Neural progenitor cell (in vitro differentiated cells): ENCODE measurements at regions not wholly inside any gene's neighbourhood (a gene's known extent, or its start where the extent isn't known, plus 50 kb on each side); places are given as distances from the start of the nearest gene placed in this dataset.

Source experiments
- DNase-seq: peaks from one replicate; pipeline ENCODE4 v3.0.0-alpha.2; 2016; ENCODE audit warnings: low spot score
- H2AFZ ChIP-seq: fragments of 200-600 bp; sonication (generic); replicated peaks from 2 replicates; pipeline ENCODE4 v1.6.1; 2016; ENCODE audit warnings: antibody characterized with exemption
- H3F3A ChIP-seq: fragments of 200-600 bp; sonication (generic); 2 replicates; pipeline ENCODE4 v1.6.1; 2016; ENCODE audit warnings: antibody characterized with exemption, low read depth
- H3K27ac ChIP-seq: fragments of 200-600 bp; sonication (generic); 2 replicates; pipeline ENCODE4 v1.5.1; 2016; ENCODE audit warnings: mild to moderate bottlenecking
- H3K27me3 ChIP-seq: fragments of 200-600 bp; sonication (generic); 2 replicates; pipeline ENCODE4 v1.6.1; 2016; ENCODE audit warnings: mild to moderate bottlenecking, moderate library complexity
- H3K36me3 ChIP-seq: fragments of 200-600 bp; sonication (generic); 2 replicates; pipeline ENCODE4 v1.5.1; 2016
- H3K4me1 ChIP-seq: fragments of 200-600 bp; sonication (generic); 2 replicates; pipeline ENCODE4 v1.6.1; 2016; ENCODE audit warnings: mixed run types
- H3K4me2 ChIP-seq: fragments of 200-600 bp; sonication (generic); 2 replicates; pipeline ENCODE4 v1.6.1; 2016
- H3K4me3 ChIP-seq: fragments of 200-600 bp; sonication (generic); 2 replicates; pipeline ENCODE4 v1.5.1; 2016
- H3K79me2 ChIP-seq: fragments of 200-600 bp; sonication (generic); 2 replicates; pipeline ENCODE4 v1.6.1; 2016; ENCODE audit warnings: low read depth
- H3K9ac ChIP-seq: fragments of 200-600 bp; sonication (generic); 2 replicates; pipeline ENCODE4 v1.6.1; 2016
- H3K9me3 ChIP-seq: fragments of 200-600 bp; sonication (generic); 2 replicates; pipeline ENCODE4 v1.5.1; 2016; ENCODE audit warnings: low read depth
- H4K20me1 ChIP-seq: fragments of 200-600 bp; sonication (generic); 2 replicates; pipeline ENCODE4 v1.6.1; 2016; ENCODE audit warnings: low read depth
- H3K27ac Mint-ChIP-seq: 3 replicates; pipeline ENCODE4 v1.8.0; 2021; ENCODE audit warnings: mixed read lengths
- H3K27me3 Mint-ChIP-seq: 2 replicates; pipeline ENCODE4 v1.8.0; 2022; ENCODE audit warnings: low read depth, mild to moderate bottlenecking, inconsistent platforms, moderate library complexity, mixed read lengths; ENCODE audit not compliant: insufficient read depth
- H3K36me3 Mint-ChIP-seq: 3 replicates; pipeline ENCODE4 v1.8.0; 2021; ENCODE audit warnings: mixed read lengths
- H3K4me1 Mint-ChIP-seq: 3 replicates; pipeline ENCODE4 v1.8.0; 2021; ENCODE audit warnings: mixed read lengths
- H3K4me3 Mint-ChIP-seq: 3 replicates; pipeline ENCODE4 v1.8.0; 2021; ENCODE audit warnings: mild to moderate bottlenecking, moderate library complexity, mixed read lengths
- H3K9me3 Mint-ChIP-seq: 3 replicates; pipeline ENCODE4 v1.8.0; 2020; ENCODE audit warnings: mixed read lengths
- CTCF ChIP-seq: fragments of 200-600 bp; sonication (generic); IDR thresholded peaks from 2 replicates; pipeline ENCODE4 v1.5.1; 2017; ENCODE audit warnings: antibody characterized with exemption, mild to moderate bottlenecking
- EZH2 ChIP-seq: fragments of 200-600 bp; sonication (generic); IDR thresholded peaks from 2 replicates; pipeline ENCODE4 v1.6.1; 2017; ENCODE audit warnings: antibody characterized with exemption, mild to moderate bottlenecking, moderate library complexity
- EZH2phosphoT487 ChIP-seq: fragments of 200-600 bp; sonication (generic); IDR thresholded peaks from 2 replicates; pipeline ENCODE4 v1.6.1; 2017; ENCODE audit warnings: antibody characterized with exemption

GRCh38 chr10:78768876-78769275 is 299.9 kb upstream of the ZMIZ1 start:
- Histone ChIP-seq H3K27me3 (no peaks in the 10 kb centered on the region), H3F3A (no peaks in the 10 kb centered on the region), H3K79me2 (no peaks in the 10 kb centered on the region), H3K9ac (no peak overlapping the region), H4K20me1 (no peaks in the 10 kb centered on the region), H3K4me3 (no peak overlapping the region), H3K4me2 (no peak overlapping the region), H2AFZ (no peak overlapping the region), H3K9me3 (no peaks in the 10 kb centered on the region), H3K27ac (no peak overlapping the region), H3K36me3 (no peaks in the 10 kb centered on the region), H3K4me1 (no peaks in the 10 kb centered on the region)
- H3K4me1 Mint-ChIP-seq: peaks cover 51% of the 10 kb centered on the region
- no peak for TF ChIP-seq CTCF
- TF ChIP-seq EZH2: no peak
- TF ChIP-seq EZH2phosphoT487: no peak
- no peaks in the 10 kb centered on the region for H3K36me3 Mint-ChIP-seq
- no peak for DNase-seq
- H3K27ac Mint-ChIP-seq: peak overlapping the region; percentile 61
- H3K27me3 Mint-ChIP-seq: peaks cover 13% of the 10 kb centered on the region
- no peaks in the 10 kb centered on the region for H3K9me3 Mint-ChIP-seq
- peak overlapping the region; percentile 11 for H3K4me3 Mint-ChIP-seq

GRCh38 chr10:78769526-78769925 is 299.2 kb upstream of the ZMIZ1 start:
- no peak overlapping the region for H2AFZ ChIP-seq
- H3K4me3 ChIP-seq: no peak overlapping the region
- H4K20me1 ChIP-seq: no peaks in the 10 kb centered on the region
- H3K9me3 ChIP-seq: no peaks in the 10 kb centered on the region
- no peaks in the 10 kb centered on the region for H3K79me2 ChIP-seq
- Mint-ChIP-seq H3K9me3 (no peaks in the 10 kb centered on the region), H3K4me3 (peak overlapping the region; percentile 20), H3K27ac (peak overlapping the region; percentile 33), H3K4me1 (peaks cover 44% of the 10 kb centered on the region), H3K36me3 (no peaks in the 10 kb centered on the region), H3K27me3 (peaks cover 13% of the 10 kb centered on the region)
- no peak overlapping the region for H3K9ac ChIP-seq
- H3F3A ChIP-seq: no peaks in the 10 kb centered on the region
- no peaks in the 10 kb centered on the region for H3K36me3 ChIP-seq
- no peaks in the 10 kb centered on the region for H3K27me3 ChIP-seq
- no peak overlapping the region for H3K4me2 ChIP-seq
- TF ChIP-seq EZH2 (no peak), EZH2phosphoT487 (no peak), CTCF (no peak)
- no peak overlapping the region for H3K27ac ChIP-seq
- no peaks in the 10 kb centered on the region for H3K4me1 ChIP-seq
- no peak for DNase-seq

- Mint-ChIP-seq H3K36me3 (no peaks in the 10 kb centered on the region), H3K27ac (peak overlapping the region; percentile 76), H3K9me3 (no peaks in the 10 kb centered on the region), H3K4me1 (peaks cover 52% of the 10 kb centered on the region), H3K27me3 (peaks cover 13% of the 10 kb centered on the region), H3K4me3 (no peak overlapping the region)
- TF ChIP-seq EZH2 (no peak), CTCF (no peak), EZH2phosphoT487 (no peak)
- no peaks in the 10 kb centered on the region for H3K4me1 ChIP-seq
- H3K36me3 ChIP-seq: no peaks in the 10 kb centered on the region
- no peak overlapping the region for H3K9ac ChIP-seq
- H3K9me3 ChIP-seq: no peaks in the 10 kb centered on the region
- no peak overlapping the region for H3K4me2 ChIP-seq
- no peak overlapping the region for H3K27ac ChIP-seq
- no peaks in the 10 kb centered on the region for H3K27me3 ChIP-seq
- no peak overlapping the region for H2AFZ ChIP-seq
- H4K20me1 ChIP-seq: no peaks in the 10 kb centered on the region
- H3K79me2 ChIP-seq: no peaks in the 10 kb centered on the region
- no peak for DNase-seq
- H3K4me3 ChIP-seq: no peak overlapping the region
- H3F3A ChIP-seq: no peaks in the 10 kb centered on the region
Measured at GRCh38 chr10:78770167-78771090, 298.3 kb upstream of the ZMIZ1 start.
